ENCODE measurements at regions not wholly inside any gene's neighbourhood (a gene's known extent, or its start where the extent isn't known, plus 50 kb on each side); places are given as distances from the start of the nearest gene placed in this dataset.

GRCh38 chr4:11118513-11118912 lies 310.2 kb downstream of the HS3ST1 start:
- no peak for TF ChIP-seq CTCF (IDR thresholded peaks at IDR 0.05; ENCODE audit: borderline replicate concordance, insufficient read depth, low read depth, low read length)

GRCh38 chr4:11116940-11117339 lies 311.8 kb downstream of the HS3ST1 start:
- TF ChIP-seq CTCF (IDR thresholded peaks at IDR 0.05; ENCODE audit: borderline replicate concordance, insufficient read depth, low read depth, low read length), result no peak
- no peak overlapping the region for H3K4me3 ChIP-seq (ENCODE audit: low read depth, low read length)

More at GRCh38 chr4:11118513-11118912, 310.2 kb downstream of the HS3ST1 start:
- no peak overlapping the region for H3K4me3 ChIP-seq (ENCODE audit: low read depth, low read length)

GRCh38 chr4:11111876-11112275 lies 316.8 kb downstream of the HS3ST1 start:
- no peak overlapping the region for H3K4me3 ChIP-seq (ENCODE audit: low read depth, low read length)
- TF ChIP-seq CTCF (IDR thresholded peaks at IDR 0.05; ENCODE audit: borderline replicate concordance, insufficient read depth, low read depth, low read length), result no peak

GRCh38 chr4:11111370-11111769 lies 317.3 kb downstream of the HS3ST1 start:
- TF ChIP-seq CTCF (IDR thresholded peaks at IDR 0.05; ENCODE audit: borderline replicate concordance, insufficient read depth, low read depth, low read length), result no peak
- no peak overlapping the region for H3K4me3 ChIP-seq (ENCODE audit: low read depth, low read length)

GRCh38 chr4:11106759-11107158 lies 321.9 kb downstream of the HS3ST1 start:
- no peak overlapping the region for H3K4me3 ChIP-seq (ENCODE audit: low read depth, low read length)
- no peak for TF ChIP-seq CTCF (IDR thresholded peaks at IDR 0.05; ENCODE audit: borderline replicate concordance, insufficient read depth, low read depth, low read length)

GRCh38 chr4:11106190-11106589 lies 322.5 kb downstream of the HS3ST1 start:
- no peak overlapping the region for H3K4me3 ChIP-seq (ENCODE audit: low read depth, low read length)
- no peak for TF ChIP-seq CTCF (IDR thresholded peaks at IDR 0.05; ENCODE audit: borderline replicate concordance, insufficient read depth, low read depth, low read length)

- no peak for TF ChIP-seq CTCF (IDR thresholded peaks at IDR 0.05; ENCODE audit: borderline replicate concordance, insufficient read depth, low read depth, low read length)
- no peak overlapping the region for H3K4me3 ChIP-seq (ENCODE audit: low read depth, low read length)
These were observed 323.0 kb downstream of the HS3ST1 start for GRCh38 chr4:11105715-11106114.

Measured in GM12875 (cell line).